ENCODE measurements at regions not wholly inside any gene's neighbourhood (a gene's known extent, or its start where the extent isn't known, plus 50 kb on each side); places are given as distances from the start of the nearest gene placed in this dataset.

DNA sequence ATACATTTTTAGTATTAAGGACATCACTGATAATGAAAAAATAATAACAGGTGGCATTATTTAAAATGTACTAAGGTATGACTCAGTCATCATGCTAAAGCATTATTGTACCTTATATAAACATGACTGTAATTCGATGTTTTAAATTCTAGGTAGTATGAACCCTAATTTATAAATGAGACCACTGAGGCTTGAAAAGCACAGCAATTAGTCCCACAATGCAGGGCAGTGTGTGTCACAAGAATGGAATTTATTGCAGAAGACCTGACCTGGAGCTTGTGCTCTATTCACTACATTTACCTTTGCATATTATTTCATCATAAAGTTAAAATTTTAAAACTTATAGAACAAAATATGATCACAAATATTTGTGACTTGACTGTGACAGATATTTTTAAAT is 358.5 kb upstream of the DSEL start:
- Mint-ChIP-seq H3K27ac (ENCODE audit: unreplicated experiment) (no peak overlapping the region), H3K36me3 (ENCODE audit: low read depth) (no peaks in the 10 kb centered on the region), H3K4me1 (ENCODE audit: low read depth) (peaks cover 13% of the 10 kb centered on the region), H3K9me3 (ENCODE audit: low read depth) (no peaks in the 10 kb centered on the region), H3K4me3 (ENCODE audit: unreplicated experiment) (no peak overlapping the region), H3K27me3 (ENCODE audit: low read depth) (no peaks in the 10 kb centered on the region)
- DNase-seq (ENCODE audit: low spot score) = no peak
- TF ChIP-seq, protein P1, sequence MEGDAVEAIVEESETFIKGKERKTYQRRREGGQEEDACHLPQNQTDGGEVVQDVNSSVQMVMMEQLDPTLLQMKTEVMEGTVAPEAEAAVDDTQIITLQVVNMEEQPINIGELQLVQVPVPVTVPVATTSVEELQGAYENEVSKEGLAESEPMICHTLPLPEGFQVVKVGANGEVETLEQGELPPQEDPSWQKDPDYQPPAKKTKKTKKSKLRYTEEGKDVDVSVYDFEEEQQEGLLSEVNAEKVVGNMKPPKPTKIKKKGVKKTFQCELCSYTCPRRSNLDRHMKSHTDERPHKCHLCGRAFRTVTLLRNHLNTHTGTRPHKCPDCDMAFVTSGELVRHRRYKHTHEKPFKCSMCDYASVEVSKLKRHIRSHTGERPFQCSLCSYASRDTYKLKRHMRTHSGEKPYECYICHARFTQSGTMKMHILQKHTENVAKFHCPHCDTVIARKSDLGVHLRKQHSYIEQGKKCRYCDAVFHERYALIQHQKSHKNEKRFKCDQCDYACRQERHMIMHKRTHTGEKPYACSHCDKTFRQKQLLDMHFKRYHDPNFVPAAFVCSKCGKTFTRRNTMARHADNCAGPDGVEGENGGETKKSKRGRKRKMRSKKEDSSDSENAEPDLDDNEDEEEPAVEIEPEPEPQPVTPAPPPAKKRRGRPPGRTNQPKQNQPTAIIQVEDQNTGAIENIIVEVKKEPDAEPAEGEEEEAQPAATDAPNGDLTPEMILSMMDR (IDR thresholded peaks at IDR 0.05) = no peak

DNA sequence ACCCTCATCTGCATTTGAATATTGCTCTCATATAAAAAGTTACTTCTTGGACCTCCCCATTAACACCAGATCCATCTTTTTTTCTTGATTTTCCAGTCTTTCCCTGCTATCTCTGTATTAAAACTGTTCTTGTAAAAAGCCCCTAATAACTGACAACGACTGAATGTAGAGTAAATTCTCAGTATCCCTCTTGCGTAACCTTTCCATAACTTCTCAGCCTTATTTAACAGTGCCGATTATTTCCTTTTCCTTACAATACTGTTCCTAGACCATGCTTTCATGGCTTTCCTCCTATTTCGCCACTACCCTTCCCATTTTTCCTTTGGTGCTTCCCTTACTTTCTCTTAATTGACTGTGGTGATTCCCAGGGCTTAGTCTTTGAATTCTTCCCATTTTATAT is 348.9 kb upstream of the DSEL start:
- H3K9me3 Mint-ChIP-seq (ENCODE audit: low read depth) = peaks cover 8% of the 10 kb centered on the region
- H3K27ac Mint-ChIP-seq (ENCODE audit: unreplicated experiment) = peak overlapping the region; percentile 79
- DNase-seq (ENCODE audit: low spot score) = no peak
- no peaks in the 10 kb centered on the region for H3K36me3 Mint-ChIP-seq (ENCODE audit: low read depth)
- H3K4me3 Mint-ChIP-seq (ENCODE audit: unreplicated experiment) = no peak overlapping the region
- H3K4me1 Mint-ChIP-seq (ENCODE audit: low read depth) = peaks cover 39% of the 10 kb centered on the region
- TF ChIP-seq, protein P1 (IDR thresholded peaks at IDR 0.05) = no peak
- H3K27me3 Mint-ChIP-seq (ENCODE audit: low read depth) = no peaks in the 10 kb centered on the region

DNA sequence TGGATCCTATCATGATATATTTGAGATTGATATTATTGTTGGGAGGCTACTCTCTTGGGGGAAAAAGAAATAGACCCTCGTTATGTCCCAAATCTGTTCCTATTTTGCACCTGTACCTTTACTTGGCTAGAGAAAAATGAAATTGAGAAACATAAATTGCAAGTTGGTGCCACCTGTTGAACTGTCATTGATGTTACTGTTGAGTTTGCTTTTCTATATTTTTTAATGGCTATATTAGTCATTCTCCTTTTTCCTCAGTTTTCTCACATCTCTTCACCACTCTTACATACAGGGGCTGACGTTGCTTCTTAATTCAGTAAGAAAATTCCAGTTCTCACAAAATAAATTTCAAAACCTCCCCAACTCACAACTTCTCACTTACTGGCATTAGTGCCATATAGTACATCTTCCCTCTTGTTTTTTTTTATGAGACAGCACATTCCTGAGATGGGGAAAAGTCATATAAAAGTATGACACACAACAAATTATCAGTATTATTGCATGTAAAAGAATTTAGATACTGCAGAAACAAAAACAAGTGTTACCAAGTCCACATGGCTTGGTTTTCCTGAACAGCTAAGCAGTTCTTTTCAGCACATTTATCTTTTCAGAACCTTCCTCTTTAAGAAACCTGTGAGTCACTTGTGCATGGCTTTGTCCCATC is 348.3 kb upstream of the DSEL start:
- Mint-ChIP-seq H3K27ac (ENCODE audit: unreplicated experiment) (peak overlapping the region; percentile 79), H3K36me3 (ENCODE audit: low read depth) (no peaks in the 10 kb centered on the region), H3K4me3 (ENCODE audit: unreplicated experiment) (no peak overlapping the region), H3K9me3 (ENCODE audit: low read depth) (peaks cover 8% of the 10 kb centered on the region), H3K27me3 (ENCODE audit: low read depth) (no peaks in the 10 kb centered on the region), H3K4me1 (ENCODE audit: low read depth) (peaks cover 43% of the 10 kb centered on the region)
- TF ChIP-seq, protein P1 (IDR thresholded peaks at IDR 0.05) = peak; percentile 72
- no peak for DNase-seq (ENCODE audit: low spot score)

DNA sequence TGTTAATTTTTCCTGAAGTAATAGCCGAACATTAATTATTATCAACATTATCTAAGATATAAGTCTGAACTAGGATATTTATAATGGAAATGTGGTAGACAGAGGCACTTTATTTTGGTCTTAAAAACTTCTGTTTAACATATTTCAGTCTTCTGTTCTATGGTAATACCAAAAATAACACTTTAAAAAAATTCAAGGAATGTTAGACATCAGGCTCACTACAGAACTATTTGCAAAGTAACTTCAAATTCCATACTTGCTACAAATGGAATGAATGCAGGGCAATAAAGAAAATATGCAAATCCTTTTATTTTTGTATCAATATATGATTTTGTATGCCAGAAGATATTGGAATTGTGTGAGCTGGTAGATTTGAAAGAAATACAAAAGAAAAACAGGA is 345.5 kb upstream of the DSEL start:
- Mint-ChIP-seq H3K27ac (ENCODE audit: unreplicated experiment) (no peak overlapping the region), H3K9me3 (ENCODE audit: low read depth) (peaks cover 20% of the 10 kb centered on the region)
- no peak for DNase-seq (ENCODE audit: low spot score)

DNA sequence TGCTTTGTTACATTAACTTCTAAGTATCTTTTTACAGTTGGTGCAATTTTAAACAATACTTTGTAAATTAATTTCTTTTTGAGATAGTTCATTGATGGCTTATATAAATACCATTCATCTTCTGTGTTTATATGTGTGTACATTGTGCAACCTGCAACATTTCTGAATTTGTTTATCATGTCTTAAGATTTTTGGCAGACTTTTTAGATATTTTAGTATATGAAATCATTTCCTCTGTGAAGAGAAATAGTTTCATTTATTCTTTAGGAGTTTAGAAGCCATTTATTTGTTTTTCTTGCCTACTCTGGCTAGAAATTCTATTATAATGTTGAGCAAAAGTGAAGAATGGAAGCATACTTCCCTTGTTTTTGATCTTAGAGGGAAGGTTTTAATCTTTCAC is 337.8 kb upstream of the DSEL start:
- TF ChIP-seq, protein P1 (IDR thresholded peaks at IDR 0.05) = no peak
- Mint-ChIP-seq H3K27ac (ENCODE audit: unreplicated experiment) (no peak overlapping the region), H3K27me3 (ENCODE audit: low read depth) (no peaks in the 10 kb centered on the region), H3K4me3 (ENCODE audit: unreplicated experiment) (no peak overlapping the region), H3K36me3 (ENCODE audit: low read depth) (peaks cover 1% of the 10 kb centered on the region), H3K9me3 (ENCODE audit: low read depth) (peaks cover 11% of the 10 kb centered on the region), H3K4me1 (ENCODE audit: low read depth) (peaks cover 7% of the 10 kb centered on the region)
- DNase-seq (ENCODE audit: low spot score) = no peak

More for the DNA sequence above, 345.5 kb upstream of the DSEL start:
- H3K27me3 Mint-ChIP-seq (ENCODE audit: low read depth) = no peaks in the 10 kb centered on the region
- H3K4me1 Mint-ChIP-seq (ENCODE audit: low read depth) = peaks cover 43% of the 10 kb centered on the region
- H3K4me3 Mint-ChIP-seq (ENCODE audit: unreplicated experiment) = no peak overlapping the region
- H3K36me3 Mint-ChIP-seq (ENCODE audit: low read depth) = peaks cover 1% of the 10 kb centered on the region
- TF ChIP-seq, protein P1 (IDR thresholded peaks at IDR 0.05) = no peak
